ENCODE measurements at regions not wholly inside any gene's neighbourhood (a gene's known extent, or its start where the extent isn't known, plus 50 kb on each side); places are given as distances from the start of the nearest gene placed in this dataset.

- Histone ChIP-seq H3K27me3 (ENCODE audit: control insufficient read depth in 2 of 2, insufficient read depth in 2 of 2, low read length in 2 of 2) (no peaks in the 10 kb centered on the region), H3K9me1 (ENCODE audit: control insufficient read depth, insufficient read depth, low read length) (no peaks in the 10 kb centered on the region), H3K4me2 (ENCODE audit: insufficient read depth, low read length) (no peak overlapping the region), H3K79me2 (ENCODE audit: control insufficient read depth, insufficient read depth, low read length) (no peaks in the 10 kb centered on the region), H3K4me1 (replicated peaks in 1 of 2; ENCODE audit: control insufficient read depth in 2 of 2, insufficient read depth in 2 of 2, low read length in 2 of 2) (no peaks in the 10 kb centered on the region), H3K36me3 (ENCODE audit: control insufficient read depth, insufficient read depth, low read length) (no peaks in the 10 kb centered on the region), H3K9me3 (replicated peaks; ENCODE audit: control insufficient read depth, insufficient read depth, low read depth, low read length) (no peaks in the 10 kb centered on the region), H3K27ac (ENCODE audit: extremely low read depth, low read depth, low read length) (no peak overlapping the region), H2AFZ (ENCODE audit: low read depth, low read length) (no peak overlapping the region), H3K4me3 (no peak overlapping the region), H3K9ac (ENCODE audit: insufficient read depth in 1 of 2, low read depth in 2 of 2, low read length in 2 of 2) (no peak overlapping the region), H4K20me1 (replicated peaks; ENCODE audit: control insufficient read depth, insufficient read depth, low read length) (no peaks in the 10 kb centered on the region)
- CTCF ChIA-PET (ENCODE audit: low intra/inter-chr PET ratio) = no interaction called here
- DNase-seq (ENCODE audit: extremely low read depth in 1 of 4, low spot score in 3 of 4) (no peak), ATAC-seq (no peak), FAIRE-seq (no peak)
- TF ChIP-seq ZSCAN32 (CRISPR knock-in tag; IDR thresholded peaks at IDR 0.05) = no peak
- no peak for TF ChIP-seq FOXK1 (CRISPR knock-in tag; IDR thresholded peaks at IDR 0.05; ENCODE audit: borderline replicate concordance)
- no peak for TF ChIP-seq TBL1XR1 (IDR thresholded peaks at IDR 0.05; ENCODE audit: low read length in 2 of 2)
- no peak for TF ChIP-seq ZNF253 (CRISPR knock-in tag; conservative IDR thresholded peaks at IDR 0.05)
- 0% methylated on average over 4 of the region's 4 CpGs for WGBS (ENCODE audit: insufficient coverage, low coverage, missing lambda C conversion rate)
- POLR2A ChIA-PET = no interaction called here
- in situ Hi-C loops (cut with MboI) (no loop called here), intact Hi-C loops (cut with micrococcal nuclease) (no loop called here)
- BruUV-seq (replicated peaks) = no TSS peak
Measured at GRCh38 chr13:31416066-31416465, 216.3 kb downstream of the B3GLCT start.

- H3K27me3 ChIP-seq (ENCODE audit: control insufficient read depth in 2 of 2, insufficient read depth in 2 of 2, low read length in 2 of 2) = no peaks in the 10 kb centered on the region; a peak in 1 of 5 replicates
- FAIRE-seq = no peak
- CTCF ChIA-PET (ENCODE audit: low intra/inter-chr PET ratio) = no interaction called here
- TF ChIP-seq GTF3C2 (IDR thresholded peaks at IDR 0.05; ENCODE audit: borderline replicate concordance, extremely low read depth, insufficient read length) (no peak), ZBTB34 (CRISPR knock-in tag; IDR thresholded peaks at IDR 0.05) (no peak), ZBTB1 (CRISPR knock-in tag; IDR thresholded peaks at IDR 0.05; ENCODE audit: borderline replicate concordance, low read depth) (no peak), ZNF398 (CRISPR knock-in tag; IDR thresholded peaks at IDR 0.05) (no peak)
Measured at GRCh38 chr13:31418186-31418585, 218.4 kb downstream of the B3GLCT start.

More at GRCh38 chr13:31418186-31418585, 218.4 kb downstream of the B3GLCT start:
- Histone ChIP-seq H3K4me1 (replicated peaks in 1 of 2; ENCODE audit: control insufficient read depth in 2 of 2, insufficient read depth in 2 of 2, low read length in 2 of 2) (no peaks in the 10 kb centered on the region), H4K20me1 (replicated peaks; ENCODE audit: control insufficient read depth, insufficient read depth, low read length) (no peaks in the 10 kb centered on the region), H3K27ac (ENCODE audit: extremely low read depth, low read depth, low read length) (no peak overlapping the region), H3K4me3 (no peak overlapping the region), H3K36me3 (ENCODE audit: control insufficient read depth, insufficient read depth, low read length) (no peaks in the 10 kb centered on the region), H3K9me1 (ENCODE audit: control insufficient read depth, insufficient read depth, low read length) (no peaks in the 10 kb centered on the region), H3K4me2 (ENCODE audit: insufficient read depth, low read length) (no peak overlapping the region), H3K79me2 (ENCODE audit: control insufficient read depth, insufficient read depth, low read length) (no peaks in the 10 kb centered on the region), H3K9me3 (replicated peaks; ENCODE audit: control insufficient read depth, insufficient read depth, low read depth, low read length) (no peaks in the 10 kb centered on the region), H3K9ac (ENCODE audit: insufficient read depth in 1 of 2, low read depth in 2 of 2, low read length in 2 of 2) (no peak overlapping the region), H2AFZ (ENCODE audit: low read depth, low read length) (no peak overlapping the region)
- DNase-seq (ENCODE audit: extremely low read depth in 1 of 4, low spot score in 3 of 4) (no peak), ATAC-seq (no peak)
- in situ Hi-C loops (cut with MboI) = no loop called here
- no TSS peak for BruUV-seq (replicated peaks)
- POLR2A ChIA-PET = no interaction called here
- WGBS (ENCODE audit: insufficient coverage, low coverage, missing lambda C conversion rate) = 0% methylated on average over 2 of the region's 2 CpGs
- intact Hi-C loops (cut with micrococcal nuclease) = no loop called here

Data from K562 (cell line).